GM19324 (cell line): ENCODE measurements at regions not wholly inside any gene's neighbourhood (a gene's known extent, or its start where the extent isn't known, plus 50 kb on each side); places are given as distances from the start of the nearest gene placed in this dataset.

ENCODE experiments used
- ATAC-seq: cut with Tn5 transposase; IDR thresholded peaks from one replicate; pipeline ENCODE4 v1.9.1; 2021; ENCODE audit warnings: mild to moderate bottlenecking, moderate library complexity; ENCODE audit not compliant: unreplicated experiment, low FRiP score

DNA sequence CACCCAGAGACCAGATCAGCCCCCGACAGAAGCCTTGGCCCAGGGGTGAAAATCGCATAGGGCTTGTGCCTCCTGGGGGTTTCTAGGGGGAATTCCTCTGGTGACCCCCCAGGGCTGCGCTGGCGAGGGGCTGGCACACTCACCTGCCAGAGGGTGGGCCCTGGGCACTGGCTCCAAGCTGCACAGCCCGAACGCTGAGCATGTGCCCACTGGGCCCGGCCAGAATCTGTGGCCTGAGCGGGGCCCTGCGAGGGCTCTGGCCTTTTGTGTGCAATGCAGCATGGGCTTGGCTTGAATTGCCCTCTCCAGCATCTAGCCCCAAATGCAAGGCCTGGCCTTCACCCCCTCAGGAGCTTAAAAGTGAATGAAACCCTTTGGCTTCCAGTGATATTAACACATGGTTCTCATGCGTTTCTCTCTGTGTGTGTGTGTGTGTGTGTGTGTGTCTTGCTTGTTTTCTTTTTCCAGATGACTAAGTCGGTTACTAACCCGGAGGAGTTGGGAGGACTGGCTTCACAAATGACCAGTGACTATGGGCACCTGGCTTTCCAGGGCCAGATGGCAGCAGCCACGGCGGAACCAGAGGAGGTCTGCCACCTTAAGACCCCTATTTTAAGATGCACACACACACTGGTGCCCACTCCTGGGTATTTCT is 259.1 kb upstream of the TPM1 start:
- no peak for ATAC-seq

DNA sequence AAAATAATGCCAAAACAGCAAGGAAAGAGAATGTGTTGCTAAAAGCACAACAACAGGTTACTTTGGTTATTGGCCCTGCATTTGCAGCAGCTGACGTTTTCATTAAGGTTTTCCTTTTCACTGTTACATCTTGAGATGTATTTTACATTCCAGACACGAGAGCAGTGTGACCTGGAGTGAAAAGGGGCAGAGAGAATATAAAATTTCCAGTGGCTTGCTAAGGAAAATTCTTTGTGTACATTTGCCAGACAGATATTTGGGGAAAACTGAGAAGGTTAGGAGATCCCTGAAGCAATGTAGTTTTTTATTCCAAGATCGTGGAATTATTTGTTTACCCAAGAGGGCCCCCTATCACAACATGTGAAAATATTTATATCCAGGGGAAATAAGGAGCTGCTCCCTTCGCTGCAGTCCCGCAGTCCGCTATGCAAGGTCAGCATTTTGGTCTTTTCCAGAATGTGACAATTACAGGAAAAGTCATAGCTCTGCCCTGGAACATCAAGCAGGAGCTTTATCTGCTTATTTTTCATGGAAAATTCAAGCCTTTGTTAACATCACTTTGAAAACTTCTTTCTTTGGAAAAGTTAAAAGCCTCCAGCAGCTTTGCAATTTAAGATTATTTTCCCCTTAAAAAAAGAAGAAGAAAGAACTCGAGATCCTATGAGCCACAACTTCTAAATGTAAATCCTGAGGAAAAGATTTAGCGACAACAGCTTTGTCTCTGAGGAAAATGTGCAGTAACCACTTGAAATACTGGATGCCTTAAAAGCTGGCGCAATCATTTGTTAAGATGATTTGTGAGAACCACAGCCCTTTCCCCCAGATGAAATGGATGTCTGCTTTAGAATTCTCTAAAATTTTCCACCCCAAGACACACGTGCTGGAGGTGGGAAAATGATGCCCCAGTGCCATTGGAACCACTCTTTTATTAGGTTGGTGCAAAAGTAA is 256.4 kb upstream of the TPM1 start:
- ATAC-seq = no peak

DNA sequence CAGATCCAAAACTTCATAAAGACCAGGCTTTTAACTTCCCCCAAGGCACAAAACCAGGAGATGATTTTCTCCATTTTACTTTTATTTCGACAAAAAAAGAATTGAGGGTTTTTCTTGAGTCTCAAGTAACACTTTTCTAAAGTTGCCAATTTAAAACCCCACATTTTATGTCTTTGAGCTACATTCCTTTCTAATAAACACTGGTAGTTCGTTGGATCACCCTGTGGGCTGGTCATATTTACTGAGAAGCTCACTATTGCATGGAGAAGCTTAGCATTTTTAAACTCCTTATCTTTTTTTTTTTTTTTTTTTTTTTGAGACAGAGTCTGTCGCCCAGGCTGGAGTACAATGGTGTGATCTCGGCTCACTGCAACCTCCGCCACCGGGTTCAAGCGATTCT is 255.1 kb upstream of the TPM1 start:
- no peak for ATAC-seq

DNA sequence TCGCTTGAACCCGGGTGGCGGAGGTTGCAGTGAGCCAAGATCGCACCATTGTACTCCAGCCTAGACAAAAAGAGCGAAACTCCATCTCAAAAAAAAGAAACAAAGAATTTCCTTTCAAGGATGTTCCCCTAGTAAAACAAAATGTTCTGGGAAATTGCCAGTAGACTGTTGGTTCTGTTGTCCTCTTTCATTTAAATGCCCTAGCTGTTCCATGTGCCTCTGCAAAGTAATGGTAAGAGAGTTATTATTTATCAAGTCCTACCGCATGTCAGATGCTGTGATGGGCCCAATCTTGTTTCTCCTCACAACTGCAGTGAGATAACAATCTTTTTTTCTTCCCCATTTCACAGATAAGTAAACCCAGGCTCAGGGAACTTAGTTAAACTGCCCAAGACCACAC is 254.3 kb upstream of the TPM1 start:
- ATAC-seq = no peak

DNA sequence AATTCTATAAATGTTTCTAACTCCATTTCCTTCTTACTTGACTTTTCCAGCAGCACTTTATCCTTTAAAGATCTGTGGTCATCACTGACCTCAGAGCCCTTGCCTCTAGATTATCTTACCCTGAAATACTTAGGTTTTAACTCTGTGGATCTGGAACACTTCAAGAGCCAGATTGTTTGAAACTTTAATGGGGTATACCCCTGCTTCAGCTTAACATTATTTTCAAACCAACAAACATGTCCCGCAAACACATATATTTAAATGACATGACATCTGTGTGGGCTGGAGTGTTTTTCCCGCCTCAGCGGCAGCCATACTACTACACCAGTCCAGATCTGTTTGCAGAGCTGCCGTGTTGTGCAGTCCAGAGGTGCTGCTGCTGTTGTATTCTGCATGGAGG is 252.0 kb upstream of the TPM1 start:
- ATAC-seq = no peak

DNA sequence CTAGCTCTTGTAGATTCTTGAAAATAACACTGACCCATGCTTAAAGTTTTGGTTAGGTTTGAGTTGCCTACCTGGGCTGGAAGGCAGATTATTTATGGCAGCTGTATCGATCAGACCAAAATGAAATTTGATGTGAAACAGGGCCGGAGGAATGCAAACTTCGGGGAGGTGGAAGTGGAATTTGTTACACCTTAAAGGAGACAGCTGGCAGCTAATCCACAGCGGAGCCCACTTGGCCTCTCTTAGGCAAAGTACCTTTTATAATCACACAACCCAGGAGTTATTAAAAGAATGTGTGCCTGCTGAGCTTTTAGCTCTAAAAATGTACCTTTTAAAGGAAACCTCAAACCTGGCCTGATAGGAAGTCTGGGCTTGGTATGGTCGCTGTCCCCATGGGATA is 250.9 kb upstream of the TPM1 start:
- no peak for ATAC-seq

DNA sequence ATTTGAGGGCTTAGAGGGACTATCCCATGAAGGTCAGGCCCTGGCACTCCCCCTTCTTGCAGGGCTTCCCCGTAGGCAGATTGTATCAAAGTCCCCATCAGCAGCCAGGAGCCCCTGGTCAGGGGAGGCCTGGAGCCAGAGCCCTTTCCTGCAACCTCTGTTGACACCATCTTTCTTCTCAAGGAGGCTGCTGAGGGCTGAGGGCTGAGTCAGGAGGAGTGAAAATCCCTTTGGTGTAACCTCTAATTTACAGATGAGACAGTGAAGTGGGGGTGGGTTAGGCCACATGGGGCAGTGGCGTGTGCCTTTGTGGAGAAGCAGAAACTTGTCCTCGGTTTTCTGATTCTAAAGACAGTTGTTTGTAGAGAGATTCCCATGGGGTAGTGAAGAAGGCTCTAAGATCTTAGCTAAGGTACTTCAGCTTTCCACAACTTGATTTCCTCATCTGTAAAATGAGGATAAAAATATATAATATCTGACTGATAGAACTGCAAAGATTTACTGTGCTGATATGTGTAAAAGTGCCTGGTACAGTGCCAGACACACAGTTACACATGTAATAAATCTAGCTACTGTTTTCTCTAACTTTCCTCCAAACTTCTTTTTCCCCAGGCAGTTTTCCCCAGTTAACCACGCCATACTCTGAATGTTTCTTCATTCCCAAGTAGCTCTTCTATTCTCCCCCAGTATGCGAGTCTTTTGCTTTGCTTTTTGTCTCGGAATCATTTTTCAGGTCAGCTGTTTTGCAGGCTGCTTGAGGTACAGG is 249.4 kb upstream of the TPM1 start:
- ATAC-seq = no peak

DNA sequence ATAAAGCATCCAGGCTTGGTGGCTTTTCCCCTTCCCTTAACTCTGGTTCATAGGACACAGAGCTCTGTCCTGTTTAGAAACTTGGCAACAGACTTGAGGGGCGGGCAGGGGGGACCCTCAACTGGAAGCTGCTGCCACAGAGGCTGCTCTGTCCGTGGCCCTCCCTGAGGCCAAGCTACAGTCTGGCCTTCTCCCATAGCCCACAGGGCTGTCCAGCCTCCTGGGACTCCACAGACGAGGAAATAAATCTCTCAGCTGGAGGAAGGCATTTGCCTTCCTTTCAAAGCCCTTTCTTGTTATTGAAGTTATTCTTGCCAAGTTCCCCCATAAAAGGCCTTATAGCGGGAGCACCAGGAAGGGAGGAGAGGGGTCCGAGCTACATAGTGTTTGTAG is 248.8 kb upstream of the TPM1 start:
- ATAC-seq = no peak

DNA sequence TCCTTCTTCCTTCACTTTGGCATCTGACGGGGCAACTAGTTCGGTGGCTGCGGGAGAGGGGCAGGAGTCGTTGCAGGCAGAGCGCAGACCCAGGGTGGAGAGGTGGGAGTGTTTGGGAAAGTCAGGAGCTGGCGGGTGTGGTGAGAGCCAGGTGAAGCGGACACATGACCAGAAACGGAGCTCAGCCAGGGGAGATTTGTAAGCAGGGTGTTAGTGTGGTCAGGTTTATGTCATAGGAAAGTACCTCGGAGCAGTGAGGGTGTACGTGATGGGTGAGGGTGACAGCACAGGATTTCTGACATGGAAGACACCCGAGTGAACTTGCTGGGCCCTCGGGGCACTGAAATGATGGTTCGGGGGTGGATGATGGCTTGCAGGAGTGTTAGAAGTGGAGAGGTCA is 247.4 kb upstream of the TPM1 start:
- no peak for ATAC-seq

DNA sequence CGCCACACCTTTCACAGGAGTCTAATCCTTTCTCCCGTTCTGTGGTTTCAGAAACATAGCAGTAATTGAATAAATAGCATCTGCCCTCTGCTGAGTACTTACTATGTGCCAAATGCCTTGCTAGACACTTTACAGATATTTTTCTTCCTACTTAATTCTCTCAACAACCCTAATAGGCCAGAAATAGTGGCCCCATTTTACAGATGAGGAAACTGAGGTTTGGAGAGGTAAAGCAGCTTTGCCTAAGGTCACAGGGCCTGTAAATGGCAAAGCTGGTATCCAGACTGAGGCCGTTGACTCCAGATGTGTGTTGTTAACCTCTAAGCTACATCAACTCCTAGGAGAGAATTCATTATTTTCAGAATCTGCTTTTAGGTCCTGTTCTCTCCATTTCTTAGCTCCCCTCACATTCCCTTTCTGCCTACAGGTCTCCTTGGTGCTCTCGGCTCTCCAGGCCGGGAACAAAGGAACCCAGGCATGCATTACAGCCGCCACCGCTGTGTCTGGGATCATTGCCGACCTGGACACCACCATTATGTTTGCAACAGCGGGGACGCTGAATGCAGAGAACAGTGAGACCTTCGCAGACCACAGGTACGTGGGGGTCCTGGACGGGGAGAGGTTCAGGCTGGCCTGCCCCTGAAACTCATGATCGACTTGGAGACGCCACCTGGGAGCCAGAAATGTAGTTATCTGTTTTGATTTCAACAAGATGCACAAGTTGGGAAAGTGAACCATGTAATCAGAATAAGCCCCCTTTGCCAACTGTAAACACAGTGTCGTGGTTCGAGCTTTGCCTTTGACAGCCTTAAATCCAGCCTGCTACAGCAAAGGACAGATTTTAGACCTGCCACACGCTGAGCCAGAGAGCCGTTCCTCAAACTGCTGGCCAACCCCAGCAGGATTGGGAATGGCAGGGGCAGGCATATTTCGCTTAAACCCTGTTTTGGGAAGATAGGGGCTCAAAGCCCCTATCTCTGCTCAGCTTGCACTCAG is 246.5 kb upstream of the TPM1 start:
- ATAC-seq = no peak

DNA sequence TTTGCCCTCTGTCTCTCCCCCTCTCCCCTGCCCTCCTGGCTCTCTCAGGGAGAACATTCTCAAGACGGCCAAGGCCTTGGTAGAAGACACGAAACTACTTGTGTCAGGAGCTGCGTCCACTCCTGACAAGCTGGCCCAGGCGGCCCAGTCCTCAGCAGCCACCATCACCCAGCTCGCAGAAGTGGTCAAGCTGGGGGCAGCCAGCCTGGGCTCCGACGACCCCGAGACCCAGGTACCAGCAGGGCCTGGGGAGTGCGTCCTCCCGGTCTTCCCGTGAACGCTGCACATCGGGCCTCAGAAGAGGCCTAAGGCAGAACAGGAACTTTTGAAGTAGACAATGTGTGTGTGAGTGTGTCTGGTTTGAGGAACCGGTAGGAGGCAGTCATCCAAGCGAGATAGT is 245.4 kb upstream of the TPM1 start:
- no peak for ATAC-seq

DNA sequence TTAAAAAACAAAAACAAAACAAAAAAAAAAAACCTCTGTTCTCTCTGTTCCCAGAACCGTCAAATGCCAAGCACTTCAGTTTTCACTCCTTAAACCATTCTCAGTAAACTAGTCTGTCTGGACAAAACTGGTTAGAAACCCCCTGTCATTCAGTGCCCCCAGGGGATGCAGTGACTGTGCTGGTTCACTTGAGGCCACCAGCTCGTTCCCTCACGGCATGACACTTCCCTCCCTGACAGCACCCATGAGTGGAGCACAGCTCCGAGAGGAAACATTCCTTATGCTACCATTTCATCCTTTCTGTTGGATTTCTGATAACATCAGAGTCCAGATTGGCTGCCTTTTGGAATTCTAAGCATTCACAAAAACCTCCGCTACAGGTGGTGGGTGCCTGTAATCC is 244.0 kb upstream of the TPM1 start:
- ATAC-seq = no peak

DNA sequence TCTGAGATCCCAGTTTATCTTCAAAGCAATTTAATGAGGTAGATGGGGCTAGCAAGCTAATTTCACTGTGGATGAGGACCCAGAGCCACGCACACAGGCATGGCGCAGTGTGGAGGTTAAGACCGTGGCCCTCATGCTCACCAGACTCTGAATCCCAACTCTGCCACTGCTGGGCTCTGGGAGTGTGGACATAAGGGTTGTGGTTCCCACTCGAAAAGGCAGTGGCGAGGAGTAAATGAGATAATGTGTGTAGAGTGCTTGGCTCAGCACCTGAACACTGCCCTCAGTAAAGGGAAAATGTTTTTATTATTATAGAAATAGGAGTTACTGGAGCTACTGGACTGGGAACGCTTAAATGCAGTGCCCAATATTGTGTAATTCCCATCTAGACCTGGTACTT is 243.5 kb upstream of the TPM1 start:
- no peak for ATAC-seq

DNA sequence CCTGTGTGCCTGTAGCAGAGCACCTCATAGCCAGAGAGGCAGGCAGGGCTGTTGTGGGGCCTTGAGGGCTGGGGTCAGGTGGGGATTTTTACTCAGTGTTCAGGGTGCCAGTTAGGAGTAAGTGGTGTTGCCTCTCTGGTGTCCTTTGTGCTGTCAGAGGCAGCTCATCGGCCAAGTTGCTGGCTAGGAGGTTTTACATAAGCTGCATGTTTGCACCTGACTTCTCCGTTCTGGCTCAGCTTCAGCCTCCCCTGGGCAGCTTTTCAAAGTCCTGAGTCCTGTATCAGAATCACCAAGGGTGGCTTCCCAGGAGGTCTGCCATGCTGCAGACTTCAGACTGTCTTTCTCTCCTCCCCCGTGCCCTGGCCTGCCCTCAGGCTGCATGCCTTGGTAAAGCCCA is 242.6 kb upstream of the TPM1 start:
- no peak for ATAC-seq

DNA sequence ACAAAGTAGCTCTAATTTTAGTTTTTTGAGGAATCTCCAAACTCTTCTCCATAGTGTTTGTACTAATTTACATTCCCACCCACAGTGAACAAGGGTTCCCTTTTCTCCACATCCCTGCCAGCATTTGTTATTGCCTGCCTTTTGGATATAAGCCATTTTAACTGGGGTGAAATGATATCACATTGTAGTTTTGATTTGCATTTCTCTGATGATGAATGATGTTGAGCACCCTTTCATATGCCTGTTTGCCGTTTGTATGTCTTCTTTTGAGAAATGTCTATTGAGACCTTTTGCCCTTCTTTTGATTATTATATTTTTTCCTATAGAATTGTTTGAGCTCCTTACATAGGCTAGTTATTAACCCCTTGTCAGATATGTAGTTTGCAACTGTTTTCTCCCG is 239.9 kb upstream of the TPM1 start:
- no peak for ATAC-seq

DNA sequence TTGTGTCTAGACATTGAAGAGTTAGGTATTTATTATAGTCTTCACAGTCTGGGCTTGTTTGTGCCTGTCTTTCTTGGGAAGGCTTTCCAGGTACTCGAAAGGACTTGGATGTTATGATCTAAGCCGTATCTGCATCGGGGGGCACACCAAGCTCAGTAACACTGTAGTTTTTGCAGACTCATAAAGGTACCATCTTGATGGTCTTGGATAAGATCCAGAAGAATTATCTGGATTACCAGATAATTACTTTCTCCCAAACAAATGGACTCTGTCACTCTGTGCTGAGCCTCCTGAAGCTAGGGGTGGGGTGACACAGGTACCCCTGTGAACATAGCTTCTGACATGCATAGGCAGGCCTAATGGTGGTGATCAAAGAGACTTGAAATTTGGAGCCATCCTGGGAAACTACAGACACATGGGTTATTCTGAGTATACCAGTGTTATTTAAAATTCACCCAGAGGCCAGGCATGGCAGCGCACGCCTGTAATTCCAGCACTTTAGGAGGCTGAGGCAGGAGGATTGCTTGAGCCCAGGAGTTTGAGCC is 238.6 kb upstream of the TPM1 start:
- no peak for ATAC-seq

DNA sequence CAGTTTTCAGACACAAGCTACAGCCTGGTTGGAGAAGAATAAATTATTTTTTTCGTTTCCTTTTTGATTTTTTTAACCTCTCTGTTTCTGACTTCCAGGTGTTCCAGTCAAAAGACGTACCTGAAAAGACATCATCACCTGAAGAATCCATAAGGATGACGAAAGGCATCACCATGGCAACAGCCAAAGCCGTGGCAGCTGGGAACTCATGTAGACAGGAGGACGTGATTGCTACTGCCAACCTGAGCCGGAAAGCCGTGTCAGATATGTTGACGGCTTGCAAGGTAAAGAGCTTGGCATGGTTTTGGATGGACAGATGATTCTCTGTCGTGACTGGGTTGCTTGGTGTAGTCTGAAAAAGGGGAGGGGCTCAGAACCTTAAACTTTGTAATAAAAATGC is 237.0 kb upstream of the TPM1 start:
- no peak for ATAC-seq

DNA sequence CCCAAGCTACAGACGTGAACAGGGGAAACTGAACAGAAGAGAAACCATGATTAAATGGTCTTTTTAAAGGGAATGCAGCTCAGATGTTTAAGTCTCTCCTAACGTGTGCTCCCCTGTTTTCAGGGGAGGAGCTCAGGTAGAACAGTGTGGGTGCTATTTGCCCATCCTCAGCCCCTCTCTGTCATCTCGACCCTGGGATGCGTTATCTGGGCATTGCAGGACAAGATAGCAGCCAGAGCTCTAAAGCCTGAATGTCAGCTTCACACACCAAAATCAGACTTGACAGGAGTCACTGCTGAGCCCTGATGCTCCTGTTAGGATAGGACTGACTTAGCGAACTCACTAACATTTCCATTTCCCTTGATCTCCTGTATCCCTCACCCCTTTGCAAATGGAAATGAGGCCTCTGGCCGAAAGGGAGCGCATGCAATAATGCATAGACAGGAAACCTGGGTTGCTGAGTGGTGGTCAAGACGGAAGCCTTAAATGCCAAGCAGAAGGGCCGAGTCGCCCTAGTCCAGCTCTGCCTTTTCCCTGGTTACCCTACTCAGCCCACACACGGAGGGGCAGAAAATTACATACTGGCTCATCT is 234.9 kb upstream of the TPM1 start:
- ATAC-seq = no peak

DNA sequence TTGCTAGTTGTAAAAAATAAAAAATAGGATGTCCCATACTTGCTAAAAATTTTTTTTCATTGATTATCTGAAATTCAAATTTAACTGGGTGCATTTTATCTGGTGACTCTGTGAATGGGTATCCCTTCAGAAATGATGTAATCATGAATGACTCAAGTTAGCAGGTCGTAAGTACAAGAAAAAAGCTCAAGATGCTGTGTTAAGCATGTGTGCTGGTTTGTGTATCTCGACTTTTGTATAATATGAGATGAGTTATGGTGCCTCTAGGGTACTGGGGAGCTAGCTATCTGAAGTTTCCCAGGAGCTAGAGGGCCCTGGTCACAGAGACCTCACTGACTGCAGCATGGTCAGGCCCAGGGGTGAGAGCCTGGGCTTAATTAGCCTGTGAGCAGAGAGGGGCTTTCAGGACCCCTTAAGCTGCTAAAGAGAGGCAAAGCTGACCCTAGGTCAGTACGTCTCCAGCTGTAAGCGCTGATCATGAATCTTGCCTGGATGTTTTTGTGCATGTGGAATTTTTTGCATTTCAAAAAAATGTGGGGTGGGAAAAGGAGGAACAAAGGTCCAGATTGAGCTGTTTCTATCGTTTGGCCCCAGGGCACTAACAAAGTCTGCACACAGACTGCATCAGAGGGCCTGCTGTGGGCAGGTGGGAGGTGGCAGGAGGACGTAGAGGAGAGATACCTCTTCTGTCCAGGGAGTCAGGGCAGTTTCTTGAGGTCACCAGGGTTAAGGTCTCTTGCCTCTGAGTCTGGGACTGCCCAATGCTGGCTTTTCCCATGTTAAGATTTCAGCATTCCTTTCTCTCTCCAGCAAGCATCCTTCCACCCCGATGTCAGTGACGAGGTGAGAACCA is 233.2 kb upstream of the TPM1 start:
- no peak for ATAC-seq
